ENCODE measurements at regions not wholly inside any gene's neighbourhood (a gene's known extent, or its start where the extent isn't known, plus 50 kb on each side); places are given as distances from the start of the nearest gene placed in this dataset.
"Not testable (repeated sequence)": the region's sequence is repeated elsewhere in the genome, so short reads cannot be mapped to it uniquely, and the experiment has no call there.

GRCh38 chr13:80884056-80884785 lies 543.3 kb upstream of the SPRY2 start:
- DNase-seq (ENCODE audit: low read depth): no peak

GRCh38 chr13:80883545-80883944 lies 542.6 kb upstream of the SPRY2 start:
- no peak for DNase-seq (ENCODE audit: low read depth)

DNA sequence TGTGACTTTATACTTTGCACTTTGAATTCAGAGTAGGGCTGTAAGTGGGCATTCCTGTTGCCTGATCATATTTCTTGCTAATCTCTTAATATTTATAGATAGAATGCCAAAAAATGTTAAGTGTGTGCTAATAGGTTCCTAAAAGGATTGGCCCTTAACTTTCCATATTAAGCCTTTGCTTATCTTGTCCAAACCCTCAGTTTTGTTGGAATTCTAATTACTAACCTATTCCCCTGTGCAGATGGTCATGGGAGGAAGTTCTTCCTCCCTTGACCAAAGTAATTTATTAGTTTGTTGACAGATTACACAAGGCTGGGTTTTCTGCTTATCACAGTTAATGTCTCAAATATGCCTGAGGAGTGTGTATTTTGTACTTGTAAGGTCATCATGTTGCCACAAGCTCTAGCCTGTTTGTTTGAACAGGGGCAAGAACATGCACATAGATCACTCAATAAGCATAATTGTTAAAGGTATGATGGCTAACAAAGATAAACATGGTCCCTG lies 541.1 kb upstream of the SPRY2 start:
- DNase-seq (ENCODE audit: low read depth): no peak

DNA sequence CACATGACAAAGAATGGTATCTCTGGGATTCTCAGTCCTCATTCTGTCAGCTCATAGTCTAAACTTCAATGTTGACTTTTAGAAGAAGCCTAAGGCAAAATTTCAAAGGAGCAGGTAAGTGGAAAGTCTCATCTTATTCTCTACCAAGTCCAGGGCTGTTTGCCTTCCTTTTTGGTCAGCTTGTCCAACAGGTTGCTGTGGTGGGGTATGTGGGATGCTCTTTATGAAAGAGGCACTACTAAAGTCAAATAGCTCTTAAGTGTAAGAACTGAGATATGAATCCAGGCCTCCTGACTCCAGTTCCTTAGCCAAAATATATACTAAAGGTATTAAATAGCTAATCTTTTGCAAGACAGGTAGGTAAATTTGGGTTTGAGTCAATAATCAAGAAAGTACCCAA lies 540.6 kb upstream of the SPRY2 start:
- DNase-seq (ENCODE audit: low read depth): no peak

- DNase-seq (ENCODE audit: low read depth): no peak
Measured at GRCh38 chr13:80881034-80881433, 540.1 kb upstream of the SPRY2 start.

- no peak for DNase-seq (ENCODE audit: low read depth)
Measured at GRCh38 chr13:80877944-80878241, 537.0 kb upstream of the SPRY2 start.

GRCh38 chr13:80877209-80877943 lies 536.5 kb upstream of the SPRY2 start:
- DNase-seq (ENCODE audit: low read depth): no peak

DNA sequence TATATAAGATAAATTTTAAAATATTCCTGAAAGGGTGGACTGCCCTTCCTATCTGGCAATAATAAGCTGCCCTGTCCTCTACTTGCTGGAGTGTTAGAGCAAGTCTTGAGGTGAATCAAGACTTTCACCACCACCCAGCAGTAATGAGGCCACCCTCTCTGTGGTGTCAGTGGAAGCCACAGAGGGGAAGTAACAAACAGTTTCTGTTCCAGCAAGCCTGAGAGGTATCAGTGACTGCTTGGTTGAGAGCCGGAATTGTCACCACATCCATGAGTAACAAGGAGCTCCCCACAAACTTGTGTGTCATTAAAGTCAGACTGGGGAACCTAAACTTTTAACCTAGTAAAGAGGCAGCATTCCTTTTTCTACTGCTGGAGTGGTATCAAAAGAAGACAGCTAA lies 532.7 kb upstream of the SPRY2 start:
- DNase-seq (ENCODE audit: low read depth): peak; percentile 11

GRCh38 chr13:80871971-80872370 lies 531.0 kb upstream of the SPRY2 start:
- not testable (repeated sequence) for DNase-seq (ENCODE audit: low read depth)

GRCh38 chr13:80871481-80871880 lies 530.6 kb upstream of the SPRY2 start:
- DNase-seq (ENCODE audit: low read depth): peak; percentile 8

GRCh38 chr13:80870186-80870585 lies 529.3 kb upstream of the SPRY2 start:
- no peak for DNase-seq (ENCODE audit: low read depth)

DNA sequence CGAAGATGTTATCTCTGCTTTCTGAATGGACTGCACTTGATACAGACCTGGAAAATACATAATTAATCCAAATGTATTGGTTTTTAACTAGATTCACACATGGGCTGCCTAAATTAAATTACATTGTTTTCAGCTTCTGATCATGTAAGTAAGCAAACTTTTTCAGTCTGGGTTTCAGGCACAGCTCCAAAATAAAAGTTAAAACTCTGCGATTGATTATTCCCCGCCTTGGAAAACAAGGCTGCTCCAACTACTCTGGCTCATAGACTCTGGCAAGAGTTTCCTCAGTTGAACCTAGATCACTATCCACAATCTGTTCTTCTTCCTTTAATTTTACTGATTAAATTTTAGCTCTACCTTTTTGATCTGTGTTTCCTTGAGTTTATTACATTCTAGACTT lies 526.0 kb upstream of the SPRY2 start:
- no peak for DNase-seq (ENCODE audit: low read depth)

DNA sequence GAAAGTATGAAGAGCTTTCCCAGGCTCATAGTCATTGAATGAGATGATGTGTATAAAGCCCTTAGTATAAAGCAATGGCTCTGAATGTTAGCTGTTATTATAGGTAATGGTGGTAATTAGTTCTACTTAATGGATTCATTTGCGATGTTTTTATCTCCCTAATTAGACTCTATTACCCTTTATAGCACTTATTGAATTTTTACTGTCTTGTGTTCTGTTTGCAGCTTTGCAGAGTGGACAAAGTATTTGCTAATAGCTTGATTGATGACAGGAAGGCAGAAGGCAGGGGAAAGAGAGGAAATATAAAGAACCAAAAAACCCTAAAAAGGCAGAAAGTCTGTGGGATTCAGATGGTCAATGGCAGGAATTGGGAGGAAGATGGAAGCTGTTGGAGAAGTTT lies 524.4 kb upstream of the SPRY2 start:
- DNase-seq (ENCODE audit: low read depth): no peak

DNA sequence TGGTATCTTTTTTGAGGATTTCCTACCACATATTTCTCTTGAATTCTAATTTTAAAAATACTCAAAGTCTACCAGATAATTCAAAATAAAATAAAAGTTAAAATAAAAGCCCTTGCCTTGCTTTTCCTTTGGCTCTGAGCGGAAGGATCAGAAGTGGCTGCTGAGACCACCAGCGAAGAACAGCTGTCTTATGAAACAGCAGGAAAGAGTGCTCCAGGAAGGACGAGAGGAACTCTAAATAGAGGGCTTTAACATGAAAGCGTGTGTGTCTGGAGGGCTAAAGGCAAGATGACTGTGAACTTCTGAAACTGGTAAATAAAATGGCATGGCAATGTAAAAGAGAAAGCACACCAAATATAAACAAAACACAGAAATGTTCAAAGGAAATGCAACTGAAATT lies 521.5 kb upstream of the SPRY2 start:
- DNase-seq (ENCODE audit: low read depth): no peak

- DNase-seq (ENCODE audit: low read depth): no peak
Measured at GRCh38 chr13:80860845-80861244, 519.9 kb upstream of the SPRY2 start.

DNA sequence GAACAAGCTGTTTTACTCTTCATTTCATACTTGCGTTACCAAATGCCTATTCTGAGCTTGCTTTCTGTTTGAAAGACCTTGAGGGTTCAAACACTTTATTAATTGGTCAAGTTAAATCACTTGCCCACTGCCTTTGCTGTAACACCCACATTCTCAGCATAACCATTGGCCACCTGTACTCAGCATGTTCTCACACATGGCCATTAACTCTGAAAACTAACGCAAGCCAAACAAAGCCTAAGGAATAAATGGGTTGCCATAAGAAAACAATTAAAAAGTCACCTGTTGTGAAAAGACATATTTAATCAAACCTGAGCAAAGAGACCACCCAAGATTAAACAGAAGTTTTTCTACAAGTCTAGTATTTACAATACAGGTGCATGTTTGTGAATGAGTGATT lies 517.2 kb upstream of the SPRY2 start:
- DNase-seq (ENCODE audit: low read depth): no peak

- no peak for DNase-seq (ENCODE audit: low read depth)
Measured at GRCh38 chr13:80857321-80857720, 516.4 kb upstream of the SPRY2 start.

GRCh38 chr13:80850771-80851170 lies 509.8 kb upstream of the SPRY2 start:
- DNase-seq (ENCODE audit: low read depth): no peak

GRCh38 chr13:80844164-80844563 lies 503.2 kb upstream of the SPRY2 start:
- no peak for DNase-seq (ENCODE audit: low read depth)

DNA sequence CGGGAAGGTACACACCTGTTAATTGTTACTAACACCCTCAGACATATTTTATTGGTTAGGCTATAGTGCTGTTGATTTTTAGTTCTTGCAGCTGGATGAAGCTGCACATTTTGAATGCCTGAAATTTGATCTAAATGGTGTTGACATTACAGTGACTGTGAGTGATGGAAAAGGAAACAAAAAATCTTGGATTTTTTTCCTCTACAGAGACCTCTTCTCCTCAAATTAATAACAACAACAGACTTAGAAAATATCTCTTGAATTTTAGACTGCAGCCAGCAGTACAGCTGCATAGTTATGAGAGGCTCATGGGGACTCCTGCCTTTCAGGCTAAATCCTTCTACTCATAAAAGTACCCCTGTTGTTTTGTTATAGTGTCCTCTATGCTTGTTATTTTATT lies 500.5 kb upstream of the SPRY2 start:
- no peak for DNase-seq (ENCODE audit: low read depth)

DNA sequence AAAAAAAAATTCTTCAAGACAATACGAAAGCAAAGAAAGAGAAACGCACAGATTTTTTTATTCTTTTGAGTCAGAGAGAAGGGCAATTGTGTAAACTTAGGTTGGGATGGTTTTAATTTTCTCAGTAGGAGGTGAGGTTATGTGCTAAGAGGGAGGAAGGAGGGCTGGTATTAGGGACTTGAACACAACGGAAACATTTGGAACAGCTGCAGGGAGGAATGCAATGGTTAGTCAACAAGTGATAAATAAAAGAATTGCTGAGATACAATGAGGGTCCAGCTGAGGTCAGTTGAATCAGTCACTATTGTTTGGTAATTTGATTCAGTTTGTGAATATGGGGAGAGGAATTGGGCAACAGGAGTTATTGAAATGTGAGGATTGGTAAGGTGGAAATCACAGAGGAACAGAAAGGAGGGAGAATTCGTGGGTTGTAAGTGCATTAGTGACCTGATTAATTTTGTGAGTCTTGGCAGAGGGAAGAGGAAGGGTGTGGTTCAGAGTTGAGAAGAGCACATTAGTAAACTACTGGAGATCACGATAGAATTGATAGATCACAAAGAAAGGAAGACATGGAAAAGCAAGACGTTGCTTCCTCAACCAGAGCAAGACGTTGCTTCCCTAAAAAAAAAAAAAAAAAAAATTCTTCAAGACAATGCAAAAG lies 499.5 kb upstream of the SPRY2 start:
- no peak for DNase-seq (ENCODE audit: low read depth)

GRCh38 chr13:80835902-80836301 lies 495.0 kb upstream of the SPRY2 start:
- DNase-seq (ENCODE audit: low read depth): no peak

DNA sequence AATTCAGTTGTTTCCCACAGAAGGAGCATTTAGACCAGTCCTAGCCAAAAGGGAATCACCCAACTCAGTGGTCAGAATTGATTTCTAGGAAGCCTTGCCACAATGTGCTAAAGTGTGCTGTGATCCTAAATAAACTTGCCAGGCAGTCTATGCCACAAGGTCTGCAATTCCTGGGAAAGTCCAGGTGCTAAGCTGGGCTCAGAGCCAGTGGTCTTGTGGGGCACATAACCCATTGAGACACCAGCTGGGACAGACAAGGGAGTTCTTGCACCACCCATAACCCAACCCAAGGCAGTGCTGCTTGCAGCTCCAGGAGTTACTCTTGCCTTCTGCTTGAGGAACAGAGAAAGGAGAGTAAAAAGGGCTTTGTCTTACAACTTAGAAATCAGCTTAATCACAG lies 489.5 kb upstream of the SPRY2 start:
- DNase-seq (ENCODE audit: low read depth): no peak
